ENCODE measurements at regions not wholly inside any gene's neighbourhood (a gene's known extent, or its start where the extent isn't known, plus 50 kb on each side); places are given as distances from the start of the nearest gene placed in this dataset.

- TF ChIP-seq RXRA (IDR thresholded peaks at IDR 0.05; ENCODE audit: insufficient read depth, low read depth, low read length) (no peak), NANOG (IDR thresholded peaks at IDR 0.05; ENCODE audit: insufficient read depth, low read depth, low read length, poor library complexity, severe bottlenecking) (no peak), ZNF274 (IDR thresholded peaks at IDR 0.05; ENCODE audit: borderline replicate concordance, extremely low read depth, low read length) (no peak)
Observed at GRCh38 chr1:21383785-21384401, 56.0 kb upstream of the NBPF3 start (continued).

Data from H1 (cell line).